ENCODE measurements at regions not wholly inside any gene's neighbourhood (a gene's known extent, or its start where the extent isn't known, plus 50 kb on each side); places are given as distances from the start of the nearest gene placed in this dataset.

DNA sequence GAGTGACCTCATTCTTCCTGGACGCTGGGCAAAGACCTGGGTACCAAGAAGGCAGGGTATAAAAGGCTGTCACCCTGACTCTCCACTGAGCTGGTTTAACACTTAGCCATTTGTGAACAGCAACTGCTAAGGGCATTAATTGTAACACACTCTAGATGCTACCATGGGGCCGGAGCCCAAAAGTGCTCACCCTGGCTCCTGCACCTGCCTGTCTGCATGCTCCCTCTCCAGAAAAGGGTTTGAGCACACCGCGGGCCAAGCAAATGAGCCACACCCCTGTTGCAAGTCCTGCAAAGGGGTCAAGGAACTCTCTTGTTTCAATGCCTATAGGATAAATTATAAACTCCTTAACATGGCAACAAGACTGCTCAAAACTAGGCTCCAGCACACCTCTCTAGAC, 114.8 kb downstream of the TEX36 start:
- POLR2A ChIA-PET: no interaction called here
- no peak for DNase-seq
- H3K4me3 Mint-ChIP-seq: no peak overlapping the region
- H3K27ac Mint-ChIP-seq: no peak overlapping the region
- no peaks in the 10 kb centered on the region for H3K36me3 Mint-ChIP-seq (ENCODE audit: low read depth)
- H3K9me3 Mint-ChIP-seq: no peaks in the 10 kb centered on the region
- no peak for ATAC-seq (ENCODE audit: low read depth)
- TF ChIP-seq, protein P1, sequence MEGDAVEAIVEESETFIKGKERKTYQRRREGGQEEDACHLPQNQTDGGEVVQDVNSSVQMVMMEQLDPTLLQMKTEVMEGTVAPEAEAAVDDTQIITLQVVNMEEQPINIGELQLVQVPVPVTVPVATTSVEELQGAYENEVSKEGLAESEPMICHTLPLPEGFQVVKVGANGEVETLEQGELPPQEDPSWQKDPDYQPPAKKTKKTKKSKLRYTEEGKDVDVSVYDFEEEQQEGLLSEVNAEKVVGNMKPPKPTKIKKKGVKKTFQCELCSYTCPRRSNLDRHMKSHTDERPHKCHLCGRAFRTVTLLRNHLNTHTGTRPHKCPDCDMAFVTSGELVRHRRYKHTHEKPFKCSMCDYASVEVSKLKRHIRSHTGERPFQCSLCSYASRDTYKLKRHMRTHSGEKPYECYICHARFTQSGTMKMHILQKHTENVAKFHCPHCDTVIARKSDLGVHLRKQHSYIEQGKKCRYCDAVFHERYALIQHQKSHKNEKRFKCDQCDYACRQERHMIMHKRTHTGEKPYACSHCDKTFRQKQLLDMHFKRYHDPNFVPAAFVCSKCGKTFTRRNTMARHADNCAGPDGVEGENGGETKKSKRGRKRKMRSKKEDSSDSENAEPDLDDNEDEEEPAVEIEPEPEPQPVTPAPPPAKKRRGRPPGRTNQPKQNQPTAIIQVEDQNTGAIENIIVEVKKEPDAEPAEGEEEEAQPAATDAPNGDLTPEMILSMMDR (IDR thresholded peaks at IDR 0.05): no peak
- CTCF ChIA-PET: no interaction called here
- intact Hi-C loops (cut with micrococcal nuclease): no loop called here
- H3K4me1 Mint-ChIP-seq: no peaks in the 10 kb centered on the region
- no peaks in the 10 kb centered on the region for H3K27me3 Mint-ChIP-seq

GRCh38 chr10:125567529-125567928, 115.4 kb downstream of the TEX36 start:
- H3K36me3 Mint-ChIP-seq (ENCODE audit: low read depth): no peaks in the 10 kb centered on the region
- intact Hi-C loops (cut with micrococcal nuclease): no loop called here
- ATAC-seq (ENCODE audit: low read depth): no peak
- TF ChIP-seq, protein P1 (IDR thresholded peaks at IDR 0.05): no peak
- no peaks in the 10 kb centered on the region for H3K4me1 Mint-ChIP-seq
- no peaks in the 10 kb centered on the region for H3K27me3 Mint-ChIP-seq
- no peaks in the 10 kb centered on the region for H3K9me3 Mint-ChIP-seq
- DNase-seq: no peak
- ChIA-PET POLR2A (no interaction called here), CTCF (no interaction called here)
- H3K4me3 Mint-ChIP-seq: no peak overlapping the region
- H3K27ac Mint-ChIP-seq: no peak overlapping the region

DNA sequence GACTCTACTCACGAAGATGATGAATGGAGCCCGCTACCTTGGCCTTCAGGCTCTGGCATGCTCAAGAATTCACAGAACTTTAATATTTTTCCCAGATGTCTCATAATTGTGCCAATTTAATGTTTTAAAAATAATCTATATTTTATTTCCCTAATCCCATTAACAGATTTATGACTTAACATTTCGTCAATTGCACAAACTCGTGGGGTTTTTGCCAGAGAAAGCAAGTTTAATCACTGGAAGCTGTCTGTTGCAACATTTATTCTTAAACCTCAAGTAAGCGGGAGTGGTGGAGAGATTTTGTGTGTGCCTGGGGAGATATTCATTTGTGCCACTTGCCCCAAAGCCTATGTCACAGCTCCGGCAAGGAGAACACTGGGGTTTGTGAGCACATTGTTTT, 117.9 kb downstream of the TEX36 start:
- no peaks in the 10 kb centered on the region for H3K27me3 Mint-ChIP-seq
- TF ChIP-seq, protein P1 (IDR thresholded peaks at IDR 0.05): no peak
- intact Hi-C loops (cut with micrococcal nuclease): no loop called here
- DNase-seq (no peak), ATAC-seq (ENCODE audit: low read depth) (no peak)
- no peaks in the 10 kb centered on the region for H3K36me3 Mint-ChIP-seq (ENCODE audit: low read depth)
- H3K9me3 Mint-ChIP-seq: no peaks in the 10 kb centered on the region
- no peaks in the 10 kb centered on the region for H3K4me1 Mint-ChIP-seq
- POLR2A ChIA-PET: no interaction called here
- H3K27ac Mint-ChIP-seq: no peak overlapping the region
- CTCF ChIA-PET: no interaction called here
- H3K4me3 Mint-ChIP-seq: no peak overlapping the region

DNA sequence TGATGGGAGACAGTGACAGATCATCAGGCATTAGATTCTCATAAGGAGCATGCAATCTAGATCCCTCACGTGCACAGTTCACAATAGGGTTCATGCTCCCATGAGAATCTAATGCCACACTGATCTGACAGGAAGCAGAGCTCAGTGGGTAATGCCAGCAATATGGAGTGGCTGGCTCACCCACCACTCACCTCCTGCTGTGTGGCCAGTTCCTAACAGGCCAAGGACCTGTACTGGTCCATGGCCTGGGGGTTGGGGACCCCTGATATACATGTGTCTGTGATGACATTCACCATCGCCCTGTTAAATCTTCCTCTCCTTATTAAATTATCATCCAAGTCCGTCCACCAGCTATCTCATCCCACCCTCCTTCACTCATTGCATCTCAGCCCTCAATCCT, 118.4 kb downstream of the TEX36 start:
- H3K4me1 Mint-ChIP-seq: no peaks in the 10 kb centered on the region
- no peak for DNase-seq
- no peaks in the 10 kb centered on the region for H3K9me3 Mint-ChIP-seq
- intact Hi-C loops (cut with micrococcal nuclease): no loop called here
- H3K36me3 Mint-ChIP-seq (ENCODE audit: low read depth): no peaks in the 10 kb centered on the region
- no peak overlapping the region for H3K27ac Mint-ChIP-seq
- TF ChIP-seq, protein P1 (IDR thresholded peaks at IDR 0.05): no peak
- no peak overlapping the region for H3K4me3 Mint-ChIP-seq
- no peaks in the 10 kb centered on the region for H3K27me3 Mint-ChIP-seq
- ChIA-PET CTCF (no interaction called here), POLR2A (no interaction called here)
- ATAC-seq (ENCODE audit: low read depth): no peak

DNA sequence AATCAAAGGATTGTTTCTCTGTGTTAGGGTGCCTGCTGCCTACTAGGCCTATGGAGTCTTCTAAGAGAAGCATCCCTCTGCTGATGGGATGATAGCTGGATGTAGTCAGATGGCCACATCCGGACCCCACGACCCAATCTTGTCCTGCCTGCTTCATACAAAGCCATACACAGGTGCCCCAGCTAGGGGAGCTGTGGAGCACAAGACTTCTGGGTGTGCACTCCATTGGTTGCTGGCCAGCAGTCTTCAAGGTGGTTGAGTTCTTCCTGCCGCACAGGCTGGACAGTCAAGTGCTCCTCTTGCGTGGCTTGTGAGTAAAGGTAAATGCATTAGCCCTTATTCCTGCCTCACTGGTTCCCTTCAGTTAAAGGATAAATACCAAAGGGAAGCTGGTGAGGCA, 120.2 kb downstream of the TEX36 start:
- ATAC-seq (ENCODE audit: low read depth) (no peak), DNase-seq (no peak)
- no peaks in the 10 kb centered on the region for H3K4me1 Mint-ChIP-seq
- no peak overlapping the region for H3K4me3 Mint-ChIP-seq
- intact Hi-C loops (cut with micrococcal nuclease): no loop called here
- CTCF ChIA-PET: no interaction called here
- H3K27me3 Mint-ChIP-seq: peaks cover 2% of the 10 kb centered on the region
- no peaks in the 10 kb centered on the region for H3K36me3 Mint-ChIP-seq (ENCODE audit: low read depth)
- TF ChIP-seq, protein P1 (IDR thresholded peaks at IDR 0.05): no peak
- H3K9me3 Mint-ChIP-seq: no peaks in the 10 kb centered on the region
- H3K27ac Mint-ChIP-seq: no peak overlapping the region
- POLR2A ChIA-PET: no interaction called here
